GM12891 (cell line): ENCODE measurements at regions not wholly inside any gene's neighbourhood (a gene's known extent, or its start where the extent isn't known, plus 50 kb on each side); places are given as distances from the start of the nearest gene placed in this dataset.

Experiments
- DNase-seq: peaks from one replicate; pipeline ENCODE4 v3.0.0; 2011; ENCODE audit warnings: low spot score; ENCODE audit not compliant: insufficient read length
- FAIRE-seq: peaks from 2 replicates; lab custom pipeline; 2011; peaks lifted over from hg19 to GRCh38; lab: Jason Lieb, UNC
- PAX5 ChIP-seq: IDR thresholded peaks from 2 replicates; pipeline ENCODE4 v1.6.1; 2011; ENCODE audit warnings: low read length, moderate library complexity, mild to moderate bottlenecking; ENCODE audit not compliant: insufficient read depth, severe bottlenecking
- POLR2A ChIP-seq: IDR thresholded peaks from 2 replicates; pipeline ENCODE4 v1.6.1; 2011; ENCODE audit warnings: low read depth, low read length, control low read depth
- POLR2AphosphoS5 ChIP-seq: IDR thresholded peaks from 2 replicates; pipeline ENCODE4 v1.6.1; 2011; ENCODE audit warnings: low read depth, low read length, control low read depth
- POU2F2 ChIP-seq: IDR thresholded peaks from 2 replicates; pipeline ENCODE4 v1.6.1; 2011; ENCODE audit warnings: low read depth, mild to moderate bottlenecking, control low read depth, low read length, moderate library complexity
- SPI1 ChIP-seq: IDR thresholded peaks from 2 replicates; pipeline ENCODE4 v1.6.1; 2011; ENCODE audit warnings: low read depth, low read length, control low read depth
- TAF1 ChIP-seq: IDR thresholded peaks from 2 replicates; pipeline ENCODE4 v1.6.1; 2011; ENCODE audit warnings: low read depth, low read length, control low read depth

GRCh38 chr12:115623275-115623674, 654.2 kb downstream of the MED13L start:
- no peak for FAIRE-seq
- no peak for DNase-seq
- no peak for TF ChIP-seq POLR2A
- TF ChIP-seq POLR2AphosphoS5: no peak
- no peak for TF ChIP-seq SPI1
- no peak for TF ChIP-seq POU2F2
- TF ChIP-seq TAF1: no peak
- TF ChIP-seq PAX5: no peak

GRCh38 chr12:115620816-115621215, 656.7 kb downstream of the MED13L start:
- FAIRE-seq (no peak), DNase-seq (no peak)
- TF ChIP-seq POLR2A (no peak), TAF1 (no peak), POU2F2 (no peak), POLR2AphosphoS5 (no peak), SPI1 (no peak), PAX5 (no peak)

DNA sequence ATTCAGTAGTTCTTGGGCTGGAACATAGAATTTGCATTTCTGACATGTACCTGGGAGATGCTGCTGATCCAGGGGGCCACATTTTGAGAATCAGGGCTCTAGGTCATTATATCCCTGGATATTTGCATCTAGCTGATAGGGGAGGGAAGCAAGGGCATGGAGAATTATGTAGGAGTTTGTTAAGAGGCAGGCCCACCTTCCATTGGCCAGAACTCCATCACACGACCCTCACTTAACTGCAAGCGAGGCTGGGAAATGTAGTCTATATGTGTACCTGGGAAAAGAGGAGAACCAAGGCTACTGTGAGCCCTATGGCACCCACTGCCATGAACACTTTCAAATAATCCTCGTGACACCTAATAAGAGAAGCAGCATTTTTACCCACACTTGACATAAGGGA, 657.6 kb downstream of the MED13L start:
- FAIRE-seq (no peak), DNase-seq (no peak)
- TF ChIP-seq SPI1 (no peak), POU2F2 (no peak), TAF1 (no peak), POLR2A (no peak), POLR2AphosphoS5 (no peak), PAX5 (no peak)

- DNase-seq: no peak
- FAIRE-seq: no peak
- TF ChIP-seq TAF1: no peak
- no peak for TF ChIP-seq PAX5
- no peak for TF ChIP-seq POLR2AphosphoS5
These were observed 658.4 kb downstream of the MED13L start for GRCh38 chr12:115619061-115619460.

- TF ChIP-seq POU2F2 (no peak), TAF1 (no peak), POLR2AphosphoS5 (no peak), POLR2A (no peak), SPI1 (no peak), PAX5 (no peak)
- no peak for FAIRE-seq
- DNase-seq: no peak
These were observed 659.4 kb downstream of the MED13L start for GRCh38 chr12:115618105-115618504.

DNA sequence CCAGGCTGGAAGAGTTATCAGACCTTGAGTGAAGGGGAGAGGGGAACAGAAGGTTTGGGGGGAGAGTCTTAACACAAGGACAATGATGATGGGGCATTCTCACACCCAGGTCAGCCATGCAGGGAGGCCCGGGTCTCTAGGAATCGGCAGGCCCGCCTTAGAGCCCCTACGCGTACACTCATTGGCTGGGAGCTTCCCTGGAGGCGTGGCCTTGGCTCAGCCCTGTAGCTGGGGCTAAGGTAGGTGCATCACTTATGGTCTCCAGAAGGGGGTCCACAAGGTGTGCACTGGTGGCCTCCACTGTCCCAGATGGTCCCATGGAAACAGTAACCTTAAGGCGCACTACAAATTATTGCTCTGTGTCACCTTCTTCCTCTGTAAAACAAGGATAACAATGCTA, 660.1 kb downstream of the MED13L start:
- TF ChIP-seq PAX5 (no peak), POU2F2 (no peak), POLR2A (no peak), POLR2AphosphoS5 (no peak), TAF1 (no peak), SPI1 (no peak)
- FAIRE-seq (no peak), DNase-seq (no peak)

DNA sequence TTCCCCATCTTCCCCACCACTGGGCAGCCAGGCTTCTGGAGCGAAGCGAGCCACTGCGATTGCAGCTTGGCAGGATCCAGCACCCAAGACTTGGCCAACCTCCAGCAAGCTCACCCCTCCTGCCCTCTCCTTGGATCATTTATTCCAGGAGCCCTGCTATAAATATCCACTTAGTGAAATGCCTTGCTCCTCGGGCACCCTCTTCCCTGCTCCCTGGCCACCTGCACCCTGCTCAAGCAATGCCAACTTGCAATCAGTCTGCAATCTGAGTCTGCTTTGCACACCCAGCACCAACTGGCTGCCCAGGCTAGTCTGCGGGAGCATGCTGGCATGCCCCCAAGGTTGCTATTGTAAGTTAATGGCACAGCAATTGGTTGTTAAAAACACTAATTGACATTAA, 666.0 kb downstream of the MED13L start:
- TF ChIP-seq PAX5 (no peak), TAF1 (no peak), POU2F2 (no peak), POLR2A (no peak), POLR2AphosphoS5 (no peak), SPI1 (no peak)
- FAIRE-seq: no peak
- no peak for DNase-seq

GRCh38 chr12:115609347-115609746, 668.1 kb downstream of the MED13L start:
- FAIRE-seq: no peak

GRCh38 chr12:115606040-115606439, 671.5 kb downstream of the MED13L start:
- FAIRE-seq (no peak), DNase-seq (no peak)
- TF ChIP-seq SPI1 (no peak), POLR2AphosphoS5 (no peak), POU2F2 (no peak)

More at GRCh38 chr12:115609347-115609746, 668.1 kb downstream of the MED13L start:
- DNase-seq: no peak
- no peak for TF ChIP-seq SPI1
- TF ChIP-seq TAF1: no peak
- no peak for TF ChIP-seq PAX5
- TF ChIP-seq POLR2AphosphoS5: no peak
- TF ChIP-seq POLR2A: no peak
- no peak for TF ChIP-seq POU2F2

- TF ChIP-seq POLR2AphosphoS5 (no peak), SPI1 (no peak), POU2F2 (no peak), TAF1 (no peak), POLR2A (no peak), PAX5 (no peak)
- DNase-seq (no peak), FAIRE-seq (no peak)
These were observed 678.4 kb downstream of the MED13L start for GRCh38 chr12:115598871-115599811.
